CD1c-positive myeloid dendritic cell (primary cell): ENCODE measurements at regions not wholly inside any gene's neighbourhood (a gene's known extent, or its start where the extent isn't known, plus 50 kb on each side); places are given as distances from the start of the nearest gene placed in this dataset.
"Not testable (repeated sequence)": the region's sequence is repeated elsewhere in the genome, so short reads cannot be mapped to it uniquely, and the experiment has no call there.

Experiments
- DNase-seq: peaks from one replicate; pipeline ENCODE4 v3.0.0-alpha.2; 2016; ENCODE audit errors: extremely low spot score

GRCh38 chr9:78668148-78668832 lies 371.4 kb downstream of the PSAT1 start:
- no peak for DNase-seq

- DNase-seq = no peak
Measured at GRCh38 chr9:78669591-78669990, 372.7 kb downstream of the PSAT1 start.

GRCh38 chr9:78671785-78672184 lies 374.9 kb downstream of the PSAT1 start:
- no peak for DNase-seq

- no peak for DNase-seq
Measured at GRCh38 chr9:78674874-78675273, 377.9 kb downstream of the PSAT1 start.

GRCh38 chr9:78676009-78676408 lies 379.1 kb downstream of the PSAT1 start:
- DNase-seq = no peak

- no peak for DNase-seq
Measured at GRCh38 chr9:78676623-78677022, 379.7 kb downstream of the PSAT1 start.

GRCh38 chr9:78677326-78677725 lies 380.4 kb downstream of the PSAT1 start:
- no peak for DNase-seq

GRCh38 chr9:78678877-78679276 lies 382.0 kb downstream of the PSAT1 start:
- DNase-seq = no peak

GRCh38 chr9:78680196-78680595 lies 383.3 kb downstream of the PSAT1 start:
- DNase-seq = no peak

- no peak for DNase-seq
Measured at GRCh38 chr9:78682216-78682615, 385.3 kb downstream of the PSAT1 start.

- DNase-seq = no peak
Measured at GRCh38 chr9:78685471-78685870, 388.5 kb downstream of the PSAT1 start.

- no peak for DNase-seq
Measured at GRCh38 chr9:78688796-78689195, 391.9 kb downstream of the PSAT1 start.

GRCh38 chr9:78691542-78691941 lies 394.6 kb downstream of the PSAT1 start:
- no peak for DNase-seq

- no peak for DNase-seq
Measured at GRCh38 chr9:78692871-78693270, 395.9 kb downstream of the PSAT1 start.

- no peak for DNase-seq
Measured at GRCh38 chr9:78694974-78695373, 398.0 kb downstream of the PSAT1 start.

GRCh38 chr9:78695519-78695918 lies 398.6 kb downstream of the PSAT1 start:
- DNase-seq = peak; percentile 71

- peak; percentile 22 for DNase-seq
Measured at GRCh38 chr9:78697618-78698017, 400.7 kb downstream of the PSAT1 start.

- peak; percentile 6 for DNase-seq
Measured at GRCh38 chr9:78698371-78698770, 401.4 kb downstream of the PSAT1 start.

GRCh38 chr9:78699217-78699616 lies 402.3 kb downstream of the PSAT1 start:
- DNase-seq = not testable (repeated sequence)

- not testable (repeated sequence) for DNase-seq
Measured at GRCh38 chr9:78704153-78704552, 407.2 kb downstream of the PSAT1 start.

- no peak for DNase-seq
Measured at GRCh38 chr9:78707080-78707479, 410.2 kb downstream of the PSAT1 start.

- peak; percentile 20 for DNase-seq
Measured at GRCh38 chr9:78707481-78707991, 410.6 kb downstream of the PSAT1 start.

GRCh38 chr9:78712903-78713613 lies 416.1 kb downstream of the PSAT1 start:
- no peak for DNase-seq
